Nephron (organoid): ENCODE measurements at regions not wholly inside any gene's neighbourhood (a gene's known extent, or its start where the extent isn't known, plus 50 kb on each side); places are given as distances from the start of the nearest gene placed in this dataset.

ENCODE experiments used
- H3K27ac Mint-ChIP-seq, 3 experiments: 2 replicates each; pipeline ENCODE4 v1.8.0; 2020; ENCODE audit warnings: mixed read lengths in 3 of 3, mild to moderate bottlenecking in 2 of 3, moderate library complexity in 1 of 3
- H3K27me3 Mint-ChIP-seq: 2 replicates; pipeline ENCODE4 v1.8.0; 2021; ENCODE audit warnings: low read depth, mild to moderate bottlenecking, moderate library complexity, mixed read lengths
- H3K36me3 Mint-ChIP-seq: 2 replicates; pipeline ENCODE4 v1.8.0; 2020; ENCODE audit warnings: low read depth, mixed read lengths
- H3K4me1 Mint-ChIP-seq: 2 replicates; pipeline ENCODE4 v1.8.0; 2020; ENCODE audit warnings: mixed read lengths
- H3K4me3 Mint-ChIP-seq, 3 experiments: 2 replicates each; pipeline ENCODE4 v1.8.0; 2020; ENCODE audit warnings: mild to moderate bottlenecking in 3 of 3, mixed read lengths in 3 of 3, moderate library complexity in 2 of 3
- H3K9me3 Mint-ChIP-seq: 2 replicates; pipeline ENCODE4 v1.8.0; 2020; ENCODE audit warnings: mixed read lengths
- CTCF ChIP-seq, 3 experiments: fragments of 200-600 bp; sonication (generic); IDR thresholded peaks; one replicate each; pipeline ENCODE4 v1.5.0; 2021; ENCODE audit warnings: antibody characterized with exemption in 3 of 3; ENCODE audit not compliant: unreplicated experiment in 3 of 3

GRCh38 chr1:2944705-2945104 is 76.6 kb upstream of the ACTRT2 start:
- Mint-ChIP-seq H3K4me1 (no peaks in the 10 kb centered on the region), H3K4me3 (no peak overlapping the region), H3K9me3 (peaks cover 21% of the 10 kb centered on the region), H3K27me3 (peaks cover 13% of the 10 kb centered on the region), H3K36me3 (peaks cover 3% of the 10 kb centered on the region), H3K27ac (no peak overlapping the region)
- TF ChIP-seq CTCF (IDR thresholded peaks at IDR 0.05; ENCODE audit: unreplicated experiment in 3 of 3) = no peak

GRCh38 chr1:2945821-2946231 is 75.4 kb upstream of the ACTRT2 start:
- Mint-ChIP-seq H3K9me3 (peaks cover 10% of the 10 kb centered on the region), H3K27me3 (peaks cover 13% of the 10 kb centered on the region), H3K4me3 (no peak overlapping the region), H3K27ac (no peak overlapping the region), H3K36me3 (peaks cover 3% of the 10 kb centered on the region), H3K4me1 (no peaks in the 10 kb centered on the region)
- TF ChIP-seq CTCF (IDR thresholded peaks at IDR 0.05; ENCODE audit: unreplicated experiment in 3 of 3) = no peak

- Mint-ChIP-seq H3K4me1 (no peaks in the 10 kb centered on the region), H3K4me3 (no peak overlapping the region), H3K27ac (no peak overlapping the region), H3K27me3 (peaks cover 13% of the 10 kb centered on the region), H3K36me3 (peaks cover 3% of the 10 kb centered on the region), H3K9me3 (peaks cover 9% of the 10 kb centered on the region)
- TF ChIP-seq CTCF (IDR thresholded peaks at IDR 0.05; ENCODE audit: unreplicated experiment in 3 of 3) = no peak
These were observed 75.0 kb upstream of the ACTRT2 start for GRCh38 chr1:2946291-2946690.

GRCh38 chr1:2946999-2947690 is 74.1 kb upstream of the ACTRT2 start:
- no peak for TF ChIP-seq CTCF (IDR thresholded peaks at IDR 0.05; ENCODE audit: unreplicated experiment in 3 of 3)
- peaks cover 5% of the 10 kb centered on the region for H3K4me1 Mint-ChIP-seq
- H3K27ac Mint-ChIP-seq = no peak overlapping the region
- H3K9me3 Mint-ChIP-seq = peaks cover 7% of the 10 kb centered on the region
- H3K4me3 Mint-ChIP-seq = no peak overlapping the region
- H3K36me3 Mint-ChIP-seq = no peaks in the 10 kb centered on the region
- H3K27me3 Mint-ChIP-seq = peaks cover 13% of the 10 kb centered on the region

- Mint-ChIP-seq H3K9me3 (peaks cover 8% of the 10 kb centered on the region), H3K4me1 (peaks cover 5% of the 10 kb centered on the region), H3K27ac (no peak overlapping the region), H3K4me3 (no peak overlapping the region), H3K27me3 (peaks cover 17% of the 10 kb centered on the region), H3K36me3 (no peaks in the 10 kb centered on the region)
- TF ChIP-seq CTCF (IDR thresholded peaks at IDR 0.05; ENCODE audit: unreplicated experiment in 3 of 3) = no peak
These were observed 73.1 kb upstream of the ACTRT2 start for GRCh38 chr1:2948001-2948750.
